ENCODE measurements at regions not wholly inside any gene's neighbourhood (a gene's known extent, or its start where the extent isn't known, plus 50 kb on each side); places are given as distances from the start of the nearest gene placed in this dataset.

- TF ChIP-seq CTCF (IDR thresholded peaks at IDR 0.05; ENCODE audit: low read depth, low read length, poor library complexity, severe bottlenecking) (no peak), EZH2phosphoT487 (IDR thresholded peaks at IDR 0.05; ENCODE audit: borderline replicate concordance, low read length) (no peak)
Measured at GRCh38 chr5:118233606-118234005, 754.7 kb downstream of the DTWD2 start.
